Testis (tissue), 2 donors: ENCODE measurements at regions not wholly inside any gene's neighbourhood (a gene's known extent, or its start where the extent isn't known, plus 50 kb on each side); places are given as distances from the start of the nearest gene placed in this dataset.

Experiments
- DNase-seq: peaks from one replicate; pipeline ENCODE4 v3.0.0-alpha.2; 2019
- H3K27ac ChIP-seq, 2 donors: fragments of 200-600 bp; sonication (generic); one replicate each; pipeline ENCODE4 v1.5.1; 2019
- H3K27me3 ChIP-seq: fragments of 200-600 bp; sonication (generic); one replicate; pipeline ENCODE4 v1.5.1; 2019
- H3K36me3 ChIP-seq: fragments of 200-600 bp; sonication (generic); one replicate; pipeline ENCODE4 v1.5.1; 2017; ENCODE audit warnings: low read depth; ENCODE audit errors: missing control alignments
- H3K4me1 ChIP-seq: fragments of 200-600 bp; sonication (generic); one replicate; pipeline ENCODE4 v1.5.1; 2019
- H3K4me3 ChIP-seq, 2 donors: fragments of 200-600 bp; sonication (generic); one replicate each; pipeline ENCODE4 v1.5.1; 2017 to 2019
- H3K9me3 ChIP-seq: fragments of 200-600 bp; sonication (generic); one replicate; pipeline ENCODE4 v1.5.1; 2017
- CTCF ChIP-seq, 3 experiments: fragments of 450-650 bp in 2 of 3; fragments of 200-600 bp in 1 of 3; sonication (generic) in 1 of 3; IDR thresholded peaks; one replicate each; pipeline ENCODE4 v1.5.1; 2016 to 2019; ENCODE audit warnings: antibody characterized with exemption in 3 of 3, mild to moderate bottlenecking in 2 of 3, moderate library complexity in 1 of 3
- POLR2A ChIP-seq: fragments of 450-650 bp; IDR thresholded peaks from one replicate; pipeline ENCODE4 v1.6.1; 2017; ENCODE audit warnings: antibody characterized with exemption, mild to moderate bottlenecking, moderate library complexity
- WGBS, 2 donors: methylation state at CpG; one replicate each; pipeline ENCODE4 v1.1.5; 2018; 5-methylcytosine and 5-hydroxymethylcytosine counted together
- intact Hi-C: fragments of 100-400 bp; cut with DNase I; formaldehyde crosslinking; loops from one replicate; pipeline ENCODE4 v1.15.1; 2023; ENCODE audit warnings: low total_unique reads

GRCh38 chr11:119797736-119798135 lies 68.7 kb upstream of the NECTIN1 start:
- H3K4me3 ChIP-seq: no peak overlapping the region
- no peak overlapping the region for H3K27ac ChIP-seq
- intact Hi-C loops: no loop called here
- H3K36me3 ChIP-seq: no peaks in the 10 kb centered on the region
- TF ChIP-seq CTCF (IDR thresholded peaks at IDR 0.05) (no peak), POLR2A (no peak)
- no peaks in the 10 kb centered on the region for H3K9me3 ChIP-seq
- no peak for DNase-seq
- H3K27me3 ChIP-seq: no peaks in the 10 kb centered on the region
- no peaks in the 10 kb centered on the region for H3K4me1 ChIP-seq
- 77 to 90% methylated on average over 4 of the region's 4 CpGs for WGBS, 2 donors

- Histone ChIP-seq H3K9me3 (no peaks in the 10 kb centered on the region), H3K4me3 (no peak overlapping the region), H3K27me3 (no peaks in the 10 kb centered on the region), H3K27ac (no peak overlapping the region), H3K4me1 (no peaks in the 10 kb centered on the region), H3K36me3 (no peaks in the 10 kb centered on the region)
- DNase-seq: no peak
- no peak for TF ChIP-seq POLR2A
- no peak for TF ChIP-seq CTCF (IDR thresholded peaks at IDR 0.05)
- WGBS, 2 donors: 61 to 69% methylated on average over 11 to 12 of the region's 12 CpGs
- intact Hi-C loops: no loop called here
These were observed 68.2 kb upstream of the NECTIN1 start for GRCh38 chr11:119797123-119797611.

- intact Hi-C loops: no loop called here
- H3K27me3 ChIP-seq: no peaks in the 10 kb centered on the region
- TF ChIP-seq POLR2A (no peak), CTCF (IDR thresholded peaks at IDR 0.05) (no peak)
- no peaks in the 10 kb centered on the region for H3K36me3 ChIP-seq
- no peak overlapping the region for H3K27ac ChIP-seq
- 78 to 83% methylated on average over 7 to 8 of the region's 8 CpGs for WGBS, 2 donors
- no peaks in the 10 kb centered on the region for H3K4me1 ChIP-seq
- no peaks in the 10 kb centered on the region for H3K9me3 ChIP-seq
- H3K4me3 ChIP-seq: no peak overlapping the region
- DNase-seq: no peak
These were observed 67.5 kb upstream of the NECTIN1 start for GRCh38 chr11:119796363-119797060.

- TF ChIP-seq POLR2A: no peak
- TF ChIP-seq CTCF (IDR thresholded peaks at IDR 0.05): no peak
- no peaks in the 10 kb centered on the region for H3K36me3 ChIP-seq
- no peaks in the 10 kb centered on the region for H3K9me3 ChIP-seq
- no peak for DNase-seq
- WGBS, 2 donors: 92 to 98% methylated on average over 4 to 5 of the region's 5 CpGs
- intact Hi-C loops: no loop called here
- H3K27ac ChIP-seq: no peak overlapping the region
- H3K4me1 ChIP-seq: no peaks in the 10 kb centered on the region
- H3K4me3 ChIP-seq: no peak overlapping the region
- H3K27me3 ChIP-seq: no peaks in the 10 kb centered on the region
These were observed 66.7 kb upstream of the NECTIN1 start for GRCh38 chr11:119795690-119796089.

- H3K9me3 ChIP-seq: no peaks in the 10 kb centered on the region
- H3K36me3 ChIP-seq: no peaks in the 10 kb centered on the region
- H3K27me3 ChIP-seq: no peaks in the 10 kb centered on the region
- no peaks in the 10 kb centered on the region for H3K4me1 ChIP-seq
- intact Hi-C loops: no loop called here
- WGBS, 2 donors: 73 to 86% methylated on average over 11 to 12 of the region's 12 CpGs
- H3K4me3 ChIP-seq: no peak overlapping the region
- H3K27ac ChIP-seq: no peak overlapping the region
- DNase-seq: no peak
- TF ChIP-seq CTCF (IDR thresholded peaks at IDR 0.05) (no peak), POLR2A (no peak)
These were observed 66.2 kb upstream of the NECTIN1 start for GRCh38 chr11:119795231-119795630.
